WTC11 (cell line): ENCODE measurements at regions not wholly inside any gene's neighbourhood (a gene's known extent, or its start where the extent isn't known, plus 50 kb on each side); places are given as distances from the start of the nearest gene placed in this dataset.

Experiments
- ATAC-seq: fragments of 200-7000 bp; cut with Tn5 transposase; 2 replicates; pipeline ENCODE4 v1.10.0; 2021; ENCODE audit warnings: mild to moderate bottlenecking, moderate library complexity
- CTCF ChIA-PET: fragments of 300-600 bp; sonication (Branson Sonifier 250); formaldehyde crosslinking; loops from one replicate; lab custom pipeline; 2021; ENCODE audit warnings: antibody characterized with exemption; lab: Charles Lee
- POLR2A ChIA-PET: fragments of 350-600 bp; sonication (Branson Sonifier 250); formaldehyde crosslinking; loops from one replicate; lab custom pipeline; 2021; ENCODE audit warnings: antibody characterized with exemption; lab: Charles Lee
- DNase-seq: peaks from one replicate; pipeline ENCODE4 v3.0.0; 2021; ENCODE audit warnings: low spot score
- H3K27ac Mint-ChIP-seq: 2 replicates; pipeline ENCODE4 v1.8.0; 2021; ENCODE audit warnings: mixed read lengths
- H3K27me3 Mint-ChIP-seq: 2 replicates; pipeline ENCODE4 v1.8.0; 2021; ENCODE audit warnings: low read depth, mild to moderate bottlenecking, moderate library complexity, mixed read lengths
- H3K36me3 Mint-ChIP-seq: 2 replicates; pipeline ENCODE4 v1.8.0; 2021; ENCODE audit warnings: mixed read lengths
- H3K4me1 Mint-ChIP-seq: 2 replicates; pipeline ENCODE4 v1.8.0; 2022; ENCODE audit warnings: mixed read lengths
- H3K4me3 Mint-ChIP-seq: 2 replicates; pipeline ENCODE4 v1.8.0; 2021; ENCODE audit warnings: mild to moderate bottlenecking, moderate library complexity, mixed read lengths
- H3K9me3 Mint-ChIP-seq: 2 replicates; pipeline ENCODE4 v1.8.0; 2021; ENCODE audit warnings: mixed read lengths
- AFF4 ChIP-seq: sonication (generic); formaldehyde crosslinking; IDR thresholded peaks from 2 replicates; pipeline ENCODE4 v1.8.1; 2023; ENCODE audit warnings: mild to moderate bottlenecking, missing genetic modification reagents, borderline replicate concordance
- ATF3 ChIP-seq: sonication (generic); formaldehyde crosslinking; conservative IDR thresholded peaks from 2 replicates; pipeline ENCODE4 v1.8.1; 2022; ENCODE audit warnings: mild to moderate bottlenecking, missing genetic modification reagents
- CBFB ChIP-seq: sonication (generic); formaldehyde crosslinking; IDR thresholded peaks from 2 replicates; pipeline ENCODE4 v1.8.1; 2022; ENCODE audit warnings: mild to moderate bottlenecking, low read depth, missing genetic modification reagents
- E2F1 ChIP-seq: sonication (generic); formaldehyde crosslinking; IDR thresholded peaks from 2 replicates; pipeline ENCODE4 v1.8.0; 2022; ENCODE audit warnings: mild to moderate bottlenecking, missing genetic modification reagents
- ELF4 ChIP-seq: sonication (generic); formaldehyde crosslinking; IDR thresholded peaks from 2 replicates; pipeline ENCODE4 v1.8.1; 2022; ENCODE audit warnings: low read depth, mild to moderate bottlenecking, moderate library complexity, missing genetic modification reagents
- GABPB1 ChIP-seq: sonication (generic); formaldehyde crosslinking; IDR thresholded peaks from 2 replicates; pipeline ENCODE4 v1.8.1; 2023; ENCODE audit warnings: mild to moderate bottlenecking, missing genetic modification reagents
- GRHL2 ChIP-seq: fragments of 250-450 bp; sonication (Bioruptor Pico); IDR thresholded peaks from 2 replicates; pipeline ENCODE4 v1.8.0; 2022; ENCODE audit warnings: mild to moderate bottlenecking, moderate library complexity; ENCODE audit not compliant: insufficient replicate concordance, severe bottlenecking
- MAX ChIP-seq: sonication (generic); formaldehyde crosslinking; IDR thresholded peaks from 2 replicates; pipeline ENCODE4 v1.8.0; 2022; ENCODE audit warnings: mild to moderate bottlenecking, missing genetic modification reagents
- PRDM15 ChIP-seq: sonication (generic); formaldehyde crosslinking; IDR thresholded peaks from 2 replicates; pipeline ENCODE4 v1.8.0; 2022; ENCODE audit warnings: missing genetic modification reagents
- PRRX2 ChIP-seq: fragments of 250-450 bp; sonication (Bioruptor Pico); IDR thresholded peaks from 2 replicates; pipeline ENCODE4 v1.8.0; 2021; ENCODE audit warnings: mild to moderate bottlenecking
- TP53 ChIP-seq: sonication (generic); formaldehyde crosslinking; IDR thresholded peaks from 2 replicates; pipeline ENCODE4 v1.8.1; 2023; ENCODE audit warnings: mild to moderate bottlenecking, missing genetic modification reagents
- USF1 ChIP-seq: sonication (generic); formaldehyde crosslinking; IDR thresholded peaks from 2 replicates; pipeline ENCODE4 v1.8.0; 2022; ENCODE audit warnings: mild to moderate bottlenecking, missing genetic modification reagents
- USF2 ChIP-seq: sonication (generic); formaldehyde crosslinking; IDR thresholded peaks from 2 replicates; pipeline ENCODE4 v1.8.1; 2023; ENCODE audit warnings: mild to moderate bottlenecking, missing genetic modification reagents, moderate library complexity
- ZNF138 ChIP-seq: sonication (generic); formaldehyde crosslinking; conservative IDR thresholded peaks from 2 replicates; pipeline ENCODE4 v1.8.1; 2022; ENCODE audit warnings: mild to moderate bottlenecking, moderate library complexity, missing genetic modification reagents
- ZNF396 ChIP-seq: fragments of 250-450 bp; sonication (Bioruptor Pico); IDR thresholded peaks from 2 replicates; pipeline ENCODE4 v1.8.0; 2021; ENCODE audit warnings: mild to moderate bottlenecking, moderate library complexity, borderline replicate concordance
- ZNF532 ChIP-seq: fragments of 250-450 bp; sonication (Bioruptor Pico); IDR thresholded peaks from 2 replicates; pipeline ENCODE4 v1.9.0; 2021; ENCODE audit warnings: mild to moderate bottlenecking, borderline replicate concordance

- no peak for TF ChIP-seq USF2 (CRISPR knock-in tag)
- no peak for TF ChIP-seq E2F1
Measured at GRCh38 chr3:160090653-160091052, 102.0 kb downstream of the IL12A start (continued).

- no peak for DNase-seq
- H3K36me3 Mint-ChIP-seq: no peaks in the 10 kb centered on the region
- POLR2A ChIA-PET: no interaction called here
- H3K27me3 Mint-ChIP-seq: no peaks in the 10 kb centered on the region
- no peaks in the 10 kb centered on the region for H3K4me1 Mint-ChIP-seq
- CTCF ChIA-PET: no interaction called here
- no peak for ATAC-seq
- peaks cover 10% of the 10 kb centered on the region; the same call in 1 of the 2 replicates for H3K9me3 Mint-ChIP-seq
- H3K4me3 Mint-ChIP-seq: no peak overlapping the region
- no peak overlapping the region for H3K27ac Mint-ChIP-seq
- TF ChIP-seq ELF4 (CRISPR knock-in tag) (no peak), USF1 (no peak), CBFB (CRISPR knock-in tag) (no peak), PRRX2 (CRISPR knock-in tag) (no peak), ATF3 (CRISPR knock-in tag) (no peak), ZNF138 (CRISPR knock-in tag) (no peak), MAX (no peak), PRDM15 (CRISPR knock-in tag) (no peak)
Measured at GRCh38 chr3:160091441-160091840, 102.8 kb downstream of the IL12A start.

- no peak overlapping the region for H3K27ac Mint-ChIP-seq
- H3K9me3 Mint-ChIP-seq: peaks cover 10% of the 10 kb centered on the region; the same call in 1 of the 2 replicates
- H3K4me1 Mint-ChIP-seq: no peaks in the 10 kb centered on the region
- H3K4me3 Mint-ChIP-seq: no peak overlapping the region
- H3K27me3 Mint-ChIP-seq: no peaks in the 10 kb centered on the region
- ChIA-PET CTCF (no interaction called here), POLR2A (no interaction called here)
- H3K36me3 Mint-ChIP-seq: no peaks in the 10 kb centered on the region
- DNase-seq: no peak
- no peak for ATAC-seq
- no peak for TF ChIP-seq ZNF532 (CRISPR knock-in tag)
- TF ChIP-seq AFF4 (CRISPR knock-in tag): no peak
- no peak for TF ChIP-seq ELF4 (CRISPR knock-in tag)
- no peak for TF ChIP-seq GABPB1 (CRISPR knock-in tag)
- TF ChIP-seq GRHL2: no peak
- TF ChIP-seq USF1: no peak
- TF ChIP-seq TP53 (CRISPR knock-in tag): no peak
- TF ChIP-seq ZNF396 (CRISPR knock-in tag): no peak
Measured at GRCh38 chr3:160092760-160093159, 104.1 kb downstream of the IL12A start.
